Testis (tissue), 2 donors: ENCODE measurements at regions not wholly inside any gene's neighbourhood (a gene's known extent, or its start where the extent isn't known, plus 50 kb on each side); places are given as distances from the start of the nearest gene placed in this dataset.

Experiments
- CTCF ChIP-seq, 3 experiments: fragments of 450-650 bp in 2 of 3; fragments of 200-600 bp in 1 of 3; sonication (generic) in 1 of 3; IDR thresholded peaks; one replicate each; pipeline ENCODE4 v1.5.1; 2016 to 2019; ENCODE audit warnings: antibody characterized with exemption in 3 of 3, mild to moderate bottlenecking in 2 of 3, moderate library complexity in 1 of 3
- POLR2A ChIP-seq: fragments of 450-650 bp; IDR thresholded peaks from one replicate; pipeline ENCODE4 v1.6.1; 2017; ENCODE audit warnings: antibody characterized with exemption, mild to moderate bottlenecking, moderate library complexity

DNA sequence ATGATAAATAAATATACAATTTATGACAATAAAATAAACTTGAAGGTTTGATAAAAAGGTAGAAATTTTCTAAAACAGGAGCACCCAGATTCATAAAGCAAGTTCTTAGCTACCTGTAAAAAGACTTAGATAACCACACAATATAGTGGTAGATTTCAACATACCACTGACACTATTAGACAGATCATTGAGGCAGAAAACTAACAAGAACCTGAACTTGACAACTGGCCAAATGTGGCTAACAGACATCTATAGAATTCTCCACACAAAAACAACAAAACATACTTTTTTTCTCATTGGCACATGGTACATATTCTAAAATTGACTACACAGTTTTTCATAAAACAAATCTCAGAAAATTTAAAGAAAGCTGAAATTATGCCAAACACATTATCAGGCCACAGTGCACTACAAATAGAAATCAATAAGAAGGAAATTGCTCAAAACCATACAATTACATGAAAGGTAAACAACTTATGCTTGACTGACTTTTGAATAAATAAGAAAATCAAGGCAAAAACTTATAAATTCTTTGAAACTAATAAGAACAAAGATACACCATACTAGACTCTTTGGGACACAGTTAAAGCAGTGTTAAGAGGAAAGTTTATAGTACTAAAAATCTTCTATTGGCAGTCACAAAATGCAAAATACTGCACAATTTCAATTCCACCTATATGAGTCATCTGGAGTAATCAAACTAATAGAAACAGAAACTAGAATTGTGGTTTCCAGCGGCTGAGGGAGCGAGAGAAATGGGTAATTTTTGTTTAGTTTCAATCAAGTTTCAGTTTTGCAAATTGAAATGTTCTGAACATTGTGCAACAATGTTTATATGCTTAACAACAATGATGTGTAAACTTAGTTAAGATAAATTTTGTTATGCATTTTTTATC lies 925.6 kb downstream of the SH3BGRL start:
- TF ChIP-seq POLR2A (no peak), CTCF (IDR thresholded peaks at IDR 0.05) (no peak)
